IPS-18a (cell line): ENCODE measurements at regions not wholly inside any gene's neighbourhood (a gene's known extent, or its start where the extent isn't known, plus 50 kb on each side); places are given as distances from the start of the nearest gene placed in this dataset.

ENCODE experiments used
- H3K27ac ChIP-seq: one replicate; pipeline ENCODE4 v1.5.1; 2013; ENCODE audit warnings: low read length
- H3K27me3 ChIP-seq: one replicate; pipeline ENCODE4 v1.6.1; 2013; ENCODE audit warnings: mild to moderate bottlenecking, low read length; ENCODE audit not compliant: control insufficient read depth, insufficient read depth
- H3K36me3 ChIP-seq: one replicate; pipeline ENCODE4 v1.6.1; 2013; ENCODE audit warnings: low read depth, low read length; ENCODE audit not compliant: control insufficient read depth
- H3K4me1 ChIP-seq: one replicate; pipeline ENCODE4 v1.6.1; 2013; ENCODE audit warnings: low read depth, low read length; ENCODE audit not compliant: control insufficient read depth
- H3K4me3 ChIP-seq: one replicate; pipeline ENCODE4 v1.5.1; 2013; ENCODE audit warnings: low read length
- H3K9ac ChIP-seq: one replicate; pipeline ENCODE4 v1.6.1; 2013; ENCODE audit warnings: mild to moderate bottlenecking, low read length, moderate library complexity
- H3K9me3 ChIP-seq: one replicate; pipeline ENCODE4 v1.6.1; 2013; ENCODE audit warnings: low read depth, low read length; ENCODE audit not compliant: control insufficient read depth

- H3K36me3 ChIP-seq = no peaks in the 10 kb centered on the region
- no peaks in the 10 kb centered on the region for H3K9me3 ChIP-seq
- no peaks in the 10 kb centered on the region for H3K27me3 ChIP-seq
- H3K4me1 ChIP-seq = peaks cover 16% of the 10 kb centered on the region
- no peak overlapping the region for H3K9ac ChIP-seq
- H3K4me3 ChIP-seq = no peak overlapping the region
- no peak overlapping the region for H3K27ac ChIP-seq
These were observed 782.2 kb upstream of the SLC8A1 start for GRCh38 chr2:41234093-41234492.

DNA sequence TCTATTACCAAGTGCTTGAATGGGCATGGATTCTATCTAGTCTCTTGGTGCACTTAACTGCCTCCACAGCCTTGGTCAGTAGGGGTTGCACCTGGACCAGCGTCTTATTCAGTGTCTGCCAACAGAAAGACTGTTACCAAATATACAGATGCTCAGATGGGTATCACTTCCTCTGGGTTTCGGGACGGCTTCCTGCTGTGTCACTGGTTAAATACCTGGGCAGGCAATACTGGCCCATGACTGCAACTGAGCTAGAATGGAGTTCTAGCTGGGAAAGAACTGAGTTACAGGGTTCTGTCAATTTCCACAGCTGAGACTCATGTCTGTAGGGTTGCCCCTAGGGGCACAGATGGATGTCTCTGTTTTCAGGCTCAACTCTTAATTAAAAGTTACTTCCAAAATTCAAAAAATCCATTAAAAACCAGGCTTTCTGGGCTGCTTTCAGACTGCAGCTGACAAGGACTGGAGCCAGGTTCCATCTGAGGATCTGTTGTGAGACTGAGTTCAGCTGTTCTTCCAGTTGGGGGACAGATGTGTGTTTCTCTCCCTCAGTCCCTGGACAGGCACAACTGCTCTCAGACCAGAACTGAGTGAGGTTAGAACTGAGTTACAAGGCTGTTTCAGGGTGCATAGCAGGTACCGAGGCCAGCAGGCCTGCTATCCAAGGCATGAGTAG is 789.6 kb upstream of the SLC8A1 start:
- Histone ChIP-seq H3K27ac (no peak overlapping the region), H3K4me3 (no peak overlapping the region), H3K9ac (no peak overlapping the region), H3K27me3 (no peaks in the 10 kb centered on the region), H3K36me3 (no peaks in the 10 kb centered on the region), H3K4me1 (no peaks in the 10 kb centered on the region), H3K9me3 (no peaks in the 10 kb centered on the region)

GRCh38 chr2:41242001-41242331 is 790.1 kb upstream of the SLC8A1 start:
- H3K27ac ChIP-seq = no peak overlapping the region
- no peaks in the 10 kb centered on the region for H3K27me3 ChIP-seq
- no peak overlapping the region for H3K9ac ChIP-seq
- H3K36me3 ChIP-seq = no peaks in the 10 kb centered on the region
- H3K4me1 ChIP-seq = no peaks in the 10 kb centered on the region
- H3K4me3 ChIP-seq = no peak overlapping the region
- no peaks in the 10 kb centered on the region for H3K9me3 ChIP-seq

DNA sequence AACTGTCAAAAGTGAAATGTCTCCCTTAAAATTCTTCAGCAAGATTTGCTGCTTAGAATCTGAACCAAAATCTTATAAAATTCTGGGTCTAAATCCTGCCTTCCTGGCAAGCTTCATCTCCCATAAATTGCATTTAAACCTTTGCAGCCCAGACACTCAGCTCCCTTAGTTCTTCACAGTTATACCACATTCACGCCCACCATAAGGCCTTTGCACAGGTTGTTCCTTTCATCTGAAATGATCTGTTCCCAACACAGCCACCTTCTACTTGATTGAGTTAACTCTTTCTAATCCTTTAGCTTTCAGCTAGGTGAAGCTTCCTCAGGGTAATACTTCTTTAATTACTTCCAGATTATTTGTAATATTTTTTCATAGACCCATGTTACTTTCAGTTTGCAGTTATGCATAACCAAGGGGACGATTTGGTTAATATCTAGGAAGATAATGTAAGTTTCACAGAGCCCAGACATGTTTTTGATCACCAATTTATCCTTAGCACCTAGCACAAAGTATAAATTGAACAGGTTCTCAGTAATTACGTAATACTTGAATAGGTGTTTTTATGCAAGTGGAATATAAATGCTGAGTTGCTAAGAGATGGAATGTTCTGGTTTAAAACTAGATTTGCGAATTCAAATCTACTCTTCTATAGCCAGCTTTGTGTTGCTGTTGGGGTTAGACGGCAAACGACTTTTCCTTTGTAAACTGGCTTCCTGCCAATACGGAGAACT is 779.7 kb upstream of the PKDCC start:
- H3K27ac ChIP-seq = no peak overlapping the region
- no peaks in the 10 kb centered on the region for H3K27me3 ChIP-seq
- no peaks in the 10 kb centered on the region for H3K9me3 ChIP-seq
- no peak overlapping the region for H3K4me3 ChIP-seq
- no peak overlapping the region for H3K9ac ChIP-seq
- no peaks in the 10 kb centered on the region for H3K36me3 ChIP-seq
- no peaks in the 10 kb centered on the region for H3K4me1 ChIP-seq

- Histone ChIP-seq H3K27ac (no peak overlapping the region), H3K36me3 (no peaks in the 10 kb centered on the region), H3K9me3 (no peaks in the 10 kb centered on the region), H3K9ac (no peak overlapping the region), H3K4me1 (no peaks in the 10 kb centered on the region), H3K27me3 (no peaks in the 10 kb centered on the region), H3K4me3 (no peak overlapping the region)
These were observed 764.6 kb upstream of the PKDCC start for GRCh38 chr2:41283079-41283775.

DNA sequence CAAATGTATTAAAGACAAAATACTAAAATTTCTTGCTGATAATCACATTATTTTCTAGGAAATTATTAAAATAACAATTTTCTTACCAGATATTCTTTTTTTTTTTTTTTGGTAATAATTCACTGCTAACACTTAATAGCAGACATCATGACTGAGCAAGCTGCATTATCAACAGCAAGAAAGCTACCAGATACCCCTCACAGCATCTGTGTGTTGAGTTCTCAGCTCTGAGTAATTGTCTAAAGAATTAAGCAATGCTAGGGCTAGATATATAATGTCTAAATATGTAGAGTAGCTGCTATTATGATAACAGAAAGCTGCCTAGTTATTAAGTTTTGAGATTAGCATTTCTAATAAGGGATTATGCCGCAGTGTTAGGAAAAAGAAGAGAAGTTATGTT is 754.3 kb upstream of the PKDCC start:
- no peak overlapping the region for H3K9ac ChIP-seq
- no peaks in the 10 kb centered on the region for H3K36me3 ChIP-seq
- H3K4me3 ChIP-seq = no peak overlapping the region
- H3K4me1 ChIP-seq = no peaks in the 10 kb centered on the region
- H3K9me3 ChIP-seq = no peaks in the 10 kb centered on the region
- H3K27ac ChIP-seq = no peak overlapping the region
- H3K27me3 ChIP-seq = no peaks in the 10 kb centered on the region

GRCh38 chr2:41294331-41294730 is 753.5 kb upstream of the PKDCC start:
- Histone ChIP-seq H3K27me3 (no peaks in the 10 kb centered on the region), H3K4me3 (no peak overlapping the region), H3K36me3 (no peaks in the 10 kb centered on the region), H3K27ac (no peak overlapping the region), H3K9me3 (no peaks in the 10 kb centered on the region), H3K4me1 (no peaks in the 10 kb centered on the region), H3K9ac (no peak overlapping the region)

GRCh38 chr2:41313082-41313481 is 734.7 kb upstream of the PKDCC start:
- Histone ChIP-seq H3K4me3 (no peak overlapping the region), H3K27ac (no peak overlapping the region), H3K9me3 (no peaks in the 10 kb centered on the region), H3K27me3 (no peaks in the 10 kb centered on the region), H3K36me3 (no peaks in the 10 kb centered on the region), H3K9ac (no peak overlapping the region), H3K4me1 (no peaks in the 10 kb centered on the region)

DNA sequence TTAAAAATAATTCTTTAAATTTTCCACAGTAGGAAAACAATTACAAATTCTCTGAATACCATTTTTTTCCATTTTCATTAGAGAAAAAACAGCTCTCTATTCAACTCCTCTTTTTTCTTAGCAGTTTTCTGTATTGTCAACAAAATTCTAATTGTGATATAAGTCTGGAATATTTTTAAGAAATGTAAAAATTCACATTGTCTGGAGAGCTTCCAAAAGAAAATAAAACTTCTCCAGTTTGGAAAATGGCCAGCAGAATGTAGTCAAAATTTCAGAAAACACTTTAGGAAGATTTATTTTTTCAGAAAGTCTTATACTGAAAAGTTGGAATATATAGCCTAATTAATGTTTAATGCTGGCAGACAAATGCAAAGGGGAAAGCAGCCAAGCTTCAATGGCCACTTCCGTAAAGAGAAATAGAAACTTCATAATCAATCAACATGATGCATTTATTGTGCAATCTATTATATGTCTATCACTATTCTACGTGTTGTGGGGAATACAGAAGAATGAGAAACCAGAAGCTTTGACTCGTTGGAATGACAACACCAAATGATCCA is 733.2 kb upstream of the PKDCC start:
- Histone ChIP-seq H3K27ac (no peak overlapping the region), H3K9me3 (no peaks in the 10 kb centered on the region), H3K4me3 (no peak overlapping the region), H3K4me1 (no peaks in the 10 kb centered on the region), H3K27me3 (no peaks in the 10 kb centered on the region), H3K9ac (no peak overlapping the region), H3K36me3 (no peaks in the 10 kb centered on the region)

DNA sequence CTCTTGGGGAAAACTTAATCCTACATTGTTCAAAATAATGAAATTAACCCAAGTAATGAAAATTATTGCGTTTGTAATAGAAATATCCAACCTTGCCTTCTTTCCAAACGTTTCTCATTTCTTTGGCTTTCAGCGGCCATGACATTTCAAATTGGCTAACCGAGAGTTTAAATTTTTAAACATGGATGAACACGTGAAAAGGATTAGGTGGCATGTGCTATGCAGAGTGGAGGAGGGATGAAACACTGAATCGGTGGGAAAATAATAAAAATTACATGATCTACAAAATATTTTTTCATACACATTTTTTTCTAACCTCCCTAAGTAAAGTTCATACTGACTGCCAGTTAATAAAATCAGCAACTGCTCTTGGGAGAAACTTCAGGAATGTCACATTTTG is 728.4 kb upstream of the PKDCC start:
- H3K27me3 ChIP-seq = no peaks in the 10 kb centered on the region
- H3K36me3 ChIP-seq = no peaks in the 10 kb centered on the region
- H3K9me3 ChIP-seq = no peaks in the 10 kb centered on the region
- H3K4me3 ChIP-seq = no peak overlapping the region
- no peak overlapping the region for H3K27ac ChIP-seq
- H3K9ac ChIP-seq = no peak overlapping the region
- no peaks in the 10 kb centered on the region for H3K4me1 ChIP-seq

DNA sequence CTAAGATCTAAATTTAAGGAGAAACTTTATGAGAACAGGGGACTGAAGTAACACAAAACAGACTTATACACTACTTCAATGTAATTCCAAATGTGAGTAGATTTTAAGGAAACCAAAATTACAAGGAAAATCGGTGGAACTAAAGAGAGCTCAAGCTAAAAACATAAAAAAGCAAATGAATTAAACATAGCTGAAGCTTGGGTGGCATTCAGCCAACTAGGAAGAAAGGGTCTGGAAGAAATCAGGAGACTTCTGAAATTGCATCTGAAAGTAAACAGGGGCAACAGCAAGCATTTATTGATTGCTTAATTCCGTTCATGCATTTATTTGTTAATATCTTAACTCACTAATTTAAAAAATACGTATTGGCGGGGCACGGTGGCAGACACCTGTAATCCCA is 727.3 kb upstream of the PKDCC start:
- no peaks in the 10 kb centered on the region for H3K36me3 ChIP-seq
- no peaks in the 10 kb centered on the region for H3K27me3 ChIP-seq
- H3K27ac ChIP-seq = no peak overlapping the region
- no peaks in the 10 kb centered on the region for H3K9me3 ChIP-seq
- no peak overlapping the region for H3K4me3 ChIP-seq
- H3K9ac ChIP-seq = no peak overlapping the region
- no peaks in the 10 kb centered on the region for H3K4me1 ChIP-seq
